HG03442 (cell line): ENCODE measurements at regions not wholly inside any gene's neighbourhood (a gene's known extent, or its start where the extent isn't known, plus 50 kb on each side); places are given as distances from the start of the nearest gene placed in this dataset.

Experiments
- ATAC-seq: cut with Tn5 transposase; IDR thresholded peaks from one replicate; pipeline ENCODE4 v1.9.1; 2021; ENCODE audit warnings: mild to moderate bottlenecking, moderate library complexity; ENCODE audit not compliant: unreplicated experiment

GRCh38 chr14:98446508-98446907 lies 825.5 kb downstream of the BCL11B start:
- no peak for ATAC-seq

GRCh38 chr14:98456231-98456630 lies 815.8 kb downstream of the BCL11B start:
- no peak for ATAC-seq

GRCh38 chr14:98458702-98459101 lies 813.3 kb downstream of the BCL11B start:
- no peak for ATAC-seq

GRCh38 chr14:98462908-98463307 lies 809.1 kb downstream of the BCL11B start:
- no peak for ATAC-seq

- ATAC-seq = no peak
Observed at GRCh38 chr14:98466807-98467206, 805.2 kb downstream of the BCL11B start.

GRCh38 chr14:98470663-98471062 lies 801.3 kb downstream of the BCL11B start:
- ATAC-seq = no peak

GRCh38 chr14:98474900-98475299 lies 797.1 kb downstream of the BCL11B start:
- ATAC-seq = no peak

- no peak for ATAC-seq
Observed at GRCh38 chr14:98477935-98478334, 794.1 kb downstream of the BCL11B start.

GRCh38 chr14:98489115-98489514 lies 782.9 kb downstream of the BCL11B start:
- no peak for ATAC-seq

GRCh38 chr14:98494582-98494981 lies 777.4 kb downstream of the BCL11B start:
- no peak for ATAC-seq

GRCh38 chr14:98498019-98498885 lies 773.7 kb downstream of the BCL11B start:
- no peak for ATAC-seq

- ATAC-seq = no peak
Observed at GRCh38 chr14:98501335-98501734, 770.7 kb downstream of the BCL11B start.

GRCh38 chr14:98501836-98502235 lies 770.2 kb downstream of the BCL11B start:
- ATAC-seq = no peak

- ATAC-seq = no peak
Observed at GRCh38 chr14:98503086-98503815, 768.7 kb downstream of the BCL11B start.

- ATAC-seq = no peak
Observed at GRCh38 chr14:98507264-98507663, 764.7 kb downstream of the BCL11B start.

- no peak for ATAC-seq
Observed at GRCh38 chr14:98510392-98510791, 761.6 kb downstream of the BCL11B start.

- no peak for ATAC-seq
Observed at GRCh38 chr14:98512501-98513251, 759.3 kb downstream of the BCL11B start.

GRCh38 chr14:98513558-98513957 lies 758.4 kb downstream of the BCL11B start:
- no peak for ATAC-seq

- no peak for ATAC-seq
Observed at GRCh38 chr14:98514016-98514415, 758.0 kb downstream of the BCL11B start.

- no peak for ATAC-seq
Observed at GRCh38 chr14:98536256-98536655, 735.7 kb downstream of the BCL11B start.

- ATAC-seq = no peak
Observed at GRCh38 chr14:98542316-98542715, 729.7 kb downstream of the BCL11B start.
